Stimulated activated CD4-positive, alpha-beta T cell treated with anti-CD3 and anti-CD28 coated beads, Interleukin-4, amount 100 ng/mL, for 1 hour (primary cell): ENCODE measurements at regions not wholly inside any gene's neighbourhood (a gene's known extent, or its start where the extent isn't known, plus 50 kb on each side); places are given as distances from the start of the nearest gene placed in this dataset.
"Not testable (repeated sequence)": the region's sequence is repeated elsewhere in the genome, so short reads cannot be mapped to it uniquely, and the experiment has no call there.

Source experiments
- DNase-seq: peaks from one replicate; pipeline ENCODE4 v3.0.0-alpha.2; 2020

DNA sequence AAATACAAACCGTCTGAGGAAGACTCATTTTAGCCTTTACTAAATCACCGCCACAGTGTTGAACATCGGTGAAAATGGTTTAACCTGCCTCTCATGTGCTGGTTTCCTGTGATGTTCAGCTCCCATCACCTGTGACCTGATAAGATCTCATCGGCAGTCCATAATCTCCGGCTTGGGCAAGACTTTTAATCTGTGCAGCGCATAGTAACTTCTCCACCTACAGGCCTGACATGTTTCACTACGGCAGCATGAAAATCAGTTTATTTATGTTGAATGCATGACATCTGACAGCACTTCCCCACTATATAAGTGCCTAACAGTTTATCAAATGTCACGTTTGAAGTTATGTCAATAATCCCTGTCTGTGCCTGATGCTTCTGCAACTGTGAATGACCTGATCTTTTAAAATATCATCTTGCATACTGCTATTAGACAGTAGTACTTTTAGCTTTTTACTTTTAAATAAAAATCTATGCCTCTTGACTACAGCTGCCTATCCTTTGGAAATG is 1919.8 kb upstream of the AGA start:
- no peak for DNase-seq

- DNase-seq: not testable (repeated sequence)
Measured at GRCh38 chr4:179365932-179366331, 1923.7 kb upstream of the AGA start.

DNA sequence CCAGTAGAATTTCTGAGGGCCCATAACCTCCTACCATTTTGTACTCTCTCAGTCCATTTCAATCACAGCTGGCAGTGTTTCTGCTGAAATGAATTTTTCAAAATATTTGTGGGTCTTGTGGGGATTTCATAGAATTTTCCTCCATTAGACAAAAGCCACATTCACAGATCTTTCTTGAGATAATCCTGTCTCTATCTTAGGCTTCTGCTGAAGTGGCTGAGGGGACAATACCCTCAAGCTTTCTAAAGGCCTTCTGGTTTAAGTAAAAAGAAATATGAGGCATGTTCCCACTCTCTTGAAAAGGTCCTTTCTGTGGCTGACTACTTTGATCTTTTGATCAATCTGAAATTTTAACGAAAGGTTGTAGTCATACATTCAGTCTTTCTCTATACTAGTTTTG is 1930.0 kb upstream of the AGA start:
- DNase-seq: no peak

GRCh38 chr4:179372746-179373145 is 1930.5 kb upstream of the AGA start:
- DNase-seq: no peak

GRCh38 chr4:179378847-179379246 is 1936.6 kb upstream of the AGA start:
- DNase-seq: not testable (repeated sequence)

GRCh38 chr4:179392787-179393186 is 1950.5 kb upstream of the AGA start:
- no peak for DNase-seq

DNA sequence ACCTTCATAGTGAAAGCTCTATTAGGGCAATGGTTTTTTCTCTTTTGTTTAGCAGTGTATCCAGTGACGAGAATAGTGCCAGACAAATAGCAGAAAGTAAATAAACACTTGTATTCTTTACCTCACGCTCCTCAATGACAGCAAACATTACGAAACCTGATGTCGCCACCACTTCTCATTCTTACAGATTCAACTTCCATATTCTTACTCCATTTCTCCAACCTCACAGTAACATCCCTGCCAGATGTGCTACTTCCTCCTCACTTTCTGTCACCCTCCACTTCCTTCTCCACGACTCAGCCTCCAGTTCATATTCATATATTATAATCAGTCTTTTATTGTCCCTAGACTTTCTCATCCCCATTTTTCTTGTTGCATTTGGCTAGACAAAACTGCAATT is 1956.2 kb upstream of the AGA start:
- no peak for DNase-seq

GRCh38 chr4:179399054-179399782 is 1957.0 kb upstream of the AGA start:
- DNase-seq: no peak

DNA sequence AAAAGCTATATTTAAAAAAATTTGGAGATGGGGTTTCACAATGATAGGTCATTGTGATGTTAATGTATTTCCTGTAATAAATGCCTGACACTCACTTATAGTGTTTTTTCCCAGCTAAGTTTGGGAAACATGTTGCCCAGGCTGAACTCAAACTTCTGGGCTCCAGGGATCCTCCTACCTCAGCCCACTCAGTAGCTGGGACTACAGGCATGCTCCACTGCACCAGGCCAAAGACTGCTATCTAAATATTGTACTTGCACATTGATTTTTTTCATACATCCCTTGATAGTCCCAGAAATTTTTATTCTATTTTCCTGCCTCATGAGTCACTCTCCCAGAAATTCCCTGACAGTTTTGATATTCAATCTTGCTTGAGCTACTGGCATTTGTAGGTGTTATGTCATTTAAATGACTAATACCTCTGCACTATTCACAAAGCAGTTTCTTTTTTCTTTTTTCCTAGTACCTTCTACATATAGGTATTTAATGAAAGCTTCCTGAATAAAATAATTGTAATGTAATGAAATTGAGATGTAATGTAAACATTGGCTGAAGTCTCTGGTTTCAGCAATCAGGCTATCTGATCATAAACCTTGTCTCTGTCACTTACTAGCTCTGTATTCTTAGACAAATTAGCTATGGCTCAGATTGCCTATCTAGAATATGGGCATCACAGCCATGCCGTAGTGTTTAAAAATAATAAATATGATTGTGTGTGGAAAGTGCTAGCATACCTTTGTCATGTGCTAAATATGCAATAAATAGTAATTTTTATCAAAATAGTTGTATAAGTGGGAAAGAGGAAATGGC is 1973.0 kb upstream of the AGA start:
- DNase-seq: no peak

DNA sequence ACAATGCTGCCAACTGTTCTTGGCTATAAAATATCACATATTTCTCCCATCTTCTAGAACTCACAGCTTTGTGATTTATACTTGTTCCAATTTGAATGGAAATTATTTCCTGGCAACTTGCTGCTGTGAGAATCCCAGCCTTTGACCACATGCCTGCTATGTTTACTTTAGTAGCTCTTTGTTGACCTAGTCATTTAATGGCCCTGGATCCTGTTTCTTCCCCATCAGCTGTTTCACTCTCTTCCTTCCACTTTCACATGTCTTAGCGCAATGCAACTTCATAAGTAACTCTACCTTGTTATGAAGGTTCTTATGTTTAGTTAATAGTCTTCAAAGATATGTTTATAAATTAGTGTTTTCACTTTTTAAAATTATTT is 1973.6 kb upstream of the AGA start:
- no peak for DNase-seq

DNA sequence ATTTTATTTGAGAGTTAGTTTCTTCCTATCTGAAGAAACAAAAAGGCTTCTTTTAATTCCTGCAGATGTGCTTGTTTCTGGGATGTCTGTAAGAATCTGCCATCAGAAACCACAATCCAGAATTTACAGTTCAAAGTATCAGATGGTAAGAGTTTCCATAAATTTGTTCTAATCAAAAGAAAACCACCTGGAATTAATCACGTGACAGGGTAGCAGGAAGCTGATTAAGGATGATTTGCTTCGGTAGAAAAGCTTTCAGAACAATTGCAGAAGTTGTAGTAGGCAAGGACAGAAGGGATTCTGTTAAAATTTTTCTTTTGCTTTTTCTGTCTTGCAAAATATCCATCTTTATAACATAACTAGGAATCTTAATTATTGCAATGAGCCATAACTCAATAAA is 1975.1 kb upstream of the AGA start:
- no peak for DNase-seq

- no peak for DNase-seq
Measured at GRCh38 chr4:179437962-179438361, 1995.7 kb upstream of the AGA start.

GRCh38 chr4:179441596-179441995 is 1999.4 kb upstream of the AGA start:
- DNase-seq: no peak

DNA sequence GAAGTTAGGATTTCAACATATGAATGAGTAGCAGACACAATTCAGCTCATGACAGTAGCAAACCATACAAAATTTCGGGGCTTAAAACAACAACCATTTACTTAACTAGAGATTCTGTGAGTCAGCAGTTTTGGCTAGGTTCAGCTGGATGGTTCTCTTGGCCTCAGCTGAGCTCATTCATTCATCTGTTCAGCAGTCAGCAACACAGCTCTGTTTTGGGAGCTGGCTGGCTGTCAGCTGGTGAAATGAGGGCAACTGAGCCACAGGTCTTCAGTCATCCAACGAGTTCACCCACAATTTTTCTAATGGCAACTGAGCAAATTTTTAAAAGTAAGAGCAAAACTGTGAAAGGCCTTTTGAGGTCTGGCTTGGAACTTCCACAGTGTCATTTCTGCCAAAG is 2005.1 kb upstream of the AGA start:
- no peak for DNase-seq

GRCh38 chr4:179465131-179465797 is 2023.0 kb upstream of the AGA start:
- DNase-seq: no peak

DNA sequence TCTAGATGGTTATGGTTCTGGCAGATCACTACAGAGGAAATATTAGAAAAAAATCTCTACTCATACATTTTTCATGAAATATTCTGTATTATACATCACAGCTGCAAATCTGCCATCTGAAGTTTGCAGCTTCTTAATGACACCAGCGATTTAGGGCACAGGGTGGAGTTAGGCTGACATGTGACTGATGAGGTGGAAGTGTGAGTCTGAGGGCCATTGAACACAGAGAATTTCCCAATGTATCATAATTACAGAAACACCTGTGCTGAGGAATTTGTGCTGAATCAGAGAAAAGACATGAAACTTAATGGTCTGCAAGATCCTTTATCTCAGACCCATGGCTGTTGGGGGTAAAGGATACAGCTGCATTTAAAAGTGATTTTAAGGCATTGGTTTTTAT is 2025.6 kb upstream of the AGA start:
- no peak for DNase-seq

- DNase-seq: no peak
Measured at GRCh38 chr4:179472164-179472563, 2029.9 kb upstream of the AGA start.

DNA sequence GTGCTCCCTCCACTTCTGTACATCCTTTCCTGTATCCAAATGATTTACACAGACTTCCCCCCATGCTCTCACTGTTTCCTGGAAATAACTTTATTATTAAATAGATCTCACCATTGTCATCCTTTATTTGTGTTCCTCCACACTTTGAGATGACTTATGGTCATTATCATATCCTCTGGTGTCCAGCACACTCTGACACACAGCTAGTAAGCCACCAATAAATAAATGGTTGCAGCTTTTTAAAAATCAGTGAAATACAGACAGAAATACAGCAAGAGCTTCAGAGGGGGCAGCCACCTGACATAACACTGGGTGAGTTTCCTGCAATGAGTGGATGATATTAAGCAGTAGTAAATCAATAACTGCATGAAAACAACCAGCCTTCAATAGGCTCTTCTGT is 2036.4 kb upstream of the AGA start:
- no peak for DNase-seq

GRCh38 chr4:179485781-179486180 is 2043.5 kb upstream of the AGA start:
- no peak for DNase-seq

DNA sequence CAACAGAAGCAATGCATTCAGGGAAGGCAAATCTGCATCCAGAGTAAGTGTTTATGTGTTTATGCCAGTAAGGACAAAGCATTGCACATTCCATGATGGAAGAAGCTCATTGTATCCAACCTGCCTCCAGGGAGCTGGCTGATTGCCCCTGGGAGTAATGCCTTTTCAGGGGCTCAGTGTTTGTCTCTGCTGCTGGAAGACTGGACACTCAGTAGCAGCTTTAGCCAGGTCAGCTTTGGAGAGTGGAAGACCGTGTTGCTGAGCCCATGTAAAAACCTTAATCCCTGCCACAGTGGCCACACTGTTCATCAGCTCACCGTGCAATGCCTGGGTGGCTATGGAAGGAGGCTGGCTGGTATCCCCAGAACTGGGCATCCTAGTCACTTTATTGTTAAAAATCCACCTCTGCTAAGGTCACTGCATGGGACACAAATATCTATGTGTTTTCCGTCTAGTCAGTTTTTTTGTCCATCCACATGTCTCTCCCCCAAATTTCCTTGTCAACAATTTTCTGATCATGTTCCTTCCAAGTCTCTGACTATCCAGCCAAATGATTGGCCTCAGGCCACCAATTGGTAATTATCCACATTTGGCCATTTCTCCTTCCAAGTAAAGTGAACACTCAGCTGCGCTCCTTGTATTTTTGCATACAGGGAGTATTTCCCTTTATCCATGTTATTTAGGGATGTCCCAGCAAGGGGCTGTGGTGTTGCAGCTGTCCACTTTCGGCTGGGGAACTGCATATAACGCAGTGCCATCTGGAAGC is 2044.5 kb upstream of the AGA start:
- DNase-seq: no peak

- DNase-seq: no peak
Measured at GRCh38 chr4:179492260-179493080, 2050.2 kb upstream of the AGA start.

DNA sequence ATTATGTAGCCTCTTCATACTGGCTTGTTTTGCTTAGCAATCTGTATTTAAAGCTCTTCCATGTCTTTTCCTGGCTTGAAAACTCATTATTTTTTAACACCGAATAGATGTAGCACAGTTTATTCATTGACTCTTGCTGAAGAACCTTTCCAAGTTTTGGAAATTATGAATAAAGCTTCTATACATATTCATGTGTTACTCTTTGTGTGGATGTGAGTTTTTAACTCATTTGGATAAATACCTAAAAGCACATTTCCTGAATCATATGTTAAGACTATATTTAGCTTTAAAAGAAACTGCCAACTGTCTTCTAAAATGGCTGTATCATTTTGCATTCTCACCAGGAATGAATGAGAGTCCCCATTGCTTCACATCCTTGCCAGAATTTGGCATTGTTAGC is 2061.7 kb upstream of the AGA start:
- DNase-seq: no peak
